Transverse colon (tissue), 4 donors: ENCODE measurements at regions not wholly inside any gene's neighbourhood (a gene's known extent, or its start where the extent isn't known, plus 50 kb on each side); places are given as distances from the start of the nearest gene placed in this dataset.
A peak's percentile ranks its signal among the peaks of the same experiment; 100 is the strongest.

ENCODE experiments used
- DNase-seq: peaks from one replicate; pipeline ENCODE4 v3.0.0-alpha.2; 2019
- H3K27ac ChIP-seq, 4 donors: fragments of 200-600 bp; sonication (generic); 2 replicates each; pipeline ENCODE4 v1.5.1; 2016 to 2018; ENCODE audit warnings: inconsistent platforms in 4 of 4
- H3K27me3 ChIP-seq: fragments of 200-600 bp; sonication (generic); 2 replicates; pipeline ENCODE4 v1.5.1; 2017; ENCODE audit warnings: inconsistent platforms
- H3K36me3 ChIP-seq, 4 donors: fragments of 200-600 bp; sonication (generic); 2 replicates each; pipeline ENCODE4 v1.5.1; 2017 to 2019; ENCODE audit warnings: inconsistent platforms in 4 of 4
- H3K4me1 ChIP-seq, 4 donors: fragments of 200-600 bp; sonication (generic); 2 replicates each; pipeline ENCODE4 v1.5.1; 2017 to 2020; ENCODE audit warnings: inconsistent platforms in 4 of 4
- H3K4me3 ChIP-seq, 4 donors: fragments of 200-600 bp; sonication (generic); 1 replicate in 1 of 4; 2 replicates in 3 of 4; pipeline versions ENCODE4 v1.5.1 to v1.6.1; 2017 to 2019; ENCODE audit warnings: inconsistent platforms in 4 of 4
- H3K9me3 ChIP-seq, 2 donors: fragments of 200-600 bp; sonication (generic); 2 replicates each; pipeline ENCODE4 v1.5.1; 2017 to 2019; ENCODE audit warnings: inconsistent platforms in 2 of 2
- EP300 ChIP-seq: sonication (generic); formaldehyde crosslinking; IDR thresholded peaks from one replicate; pipeline ENCODE4 v1.6.1; 2017; ENCODE audit warnings: antibody characterized with exemption, low read depth
- POLR2A ChIP-seq: fragments of 450-650 bp; IDR thresholded peaks from one replicate; pipeline ENCODE4 v1.6.1; 2016; ENCODE audit warnings: antibody characterized with exemption, mild to moderate bottlenecking, moderate library complexity
- POLR2AphosphoS5 ChIP-seq, 3 donors: sonication (generic); formaldehyde crosslinking; IDR thresholded peaks; one replicate each; pipeline ENCODE4 v1.6.1; 2016; ENCODE audit warnings: antibody characterized with exemption in 3 of 3
- WGBS, 2 donors: methylation state at CpG; one replicate each; pipeline ENCODE4 v1.1.5; 2018; ENCODE audit warnings: low coverage in 1 of 2; 5-methylcytosine and 5-hydroxymethylcytosine counted together
- in situ Hi-C, 4 donors: fragments of 200-750 bp; cut with MboI; loops; one replicate each; pipeline versions ENCODE4 v1.15.0 to v1.15.1; 2017; ENCODE audit warnings: low sequenced_read_pairs in 3 of 4, low pct_ligation_motif_present in 1 of 4, low pct_unique_long_range_greater_than_20kb in 1 of 4
- intact Hi-C: fragments of 100-400 bp; cut with DNase I; formaldehyde crosslinking; loops from one replicate; pipeline ENCODE4 v1.15.1; 2023; ENCODE audit warnings: low total_unique reads
- TF ChIP-seq, protein P1 (sequence below), 5 experiments: fragments of 200-600 bp in 3 of 5; fragments of 450-650 bp in 2 of 5; sonication (generic) in 3 of 5; IDR thresholded peaks; 1 replicate in 2 of 5; 2 replicates in 3 of 5; pipeline ENCODE4 v1.5.1; 2016 to 2017; ENCODE audit warnings: antibody characterized with exemption in 5 of 5, inconsistent platforms in 3 of 5, mild to moderate bottlenecking in 2 of 5, moderate library complexity in 1 of 5

DNA sequence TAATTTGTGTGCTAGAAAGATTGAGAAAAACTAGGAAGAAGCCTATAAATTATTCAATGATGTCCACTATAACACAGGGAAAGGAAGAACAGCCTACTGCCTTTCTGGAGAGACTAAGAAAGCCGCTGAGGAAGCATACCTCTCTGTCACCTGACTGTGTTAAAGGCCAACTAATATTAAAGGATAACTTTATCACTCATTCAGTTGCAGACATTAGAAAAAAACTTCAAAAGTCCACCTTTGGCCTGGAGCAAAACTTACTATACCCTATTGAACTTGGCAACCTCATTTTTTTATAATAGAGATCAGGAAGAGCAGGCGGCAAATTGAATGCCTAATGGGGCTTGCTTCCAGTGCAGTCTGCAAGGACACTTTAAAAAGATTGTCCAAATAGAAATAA, 309.5 kb upstream of the HSFY2 start:
- Histone ChIP-seq H3K27me3 (no peaks in the 10 kb centered on the region), H3K4me3 (no peak overlapping the region), H3K36me3 (no peaks in the 10 kb centered on the region), H3K9me3 (no peaks in the 10 kb centered on the region), H3K27ac (no peak overlapping the region), H3K4me1 (no peaks in the 10 kb centered on the region)
- no peak for DNase-seq
- whole genome bisulfite sequencing, 2 donors: no CpG with 5 or more reads among the region's 2 CpGs
- TF ChIP-seq, protein P1, sequence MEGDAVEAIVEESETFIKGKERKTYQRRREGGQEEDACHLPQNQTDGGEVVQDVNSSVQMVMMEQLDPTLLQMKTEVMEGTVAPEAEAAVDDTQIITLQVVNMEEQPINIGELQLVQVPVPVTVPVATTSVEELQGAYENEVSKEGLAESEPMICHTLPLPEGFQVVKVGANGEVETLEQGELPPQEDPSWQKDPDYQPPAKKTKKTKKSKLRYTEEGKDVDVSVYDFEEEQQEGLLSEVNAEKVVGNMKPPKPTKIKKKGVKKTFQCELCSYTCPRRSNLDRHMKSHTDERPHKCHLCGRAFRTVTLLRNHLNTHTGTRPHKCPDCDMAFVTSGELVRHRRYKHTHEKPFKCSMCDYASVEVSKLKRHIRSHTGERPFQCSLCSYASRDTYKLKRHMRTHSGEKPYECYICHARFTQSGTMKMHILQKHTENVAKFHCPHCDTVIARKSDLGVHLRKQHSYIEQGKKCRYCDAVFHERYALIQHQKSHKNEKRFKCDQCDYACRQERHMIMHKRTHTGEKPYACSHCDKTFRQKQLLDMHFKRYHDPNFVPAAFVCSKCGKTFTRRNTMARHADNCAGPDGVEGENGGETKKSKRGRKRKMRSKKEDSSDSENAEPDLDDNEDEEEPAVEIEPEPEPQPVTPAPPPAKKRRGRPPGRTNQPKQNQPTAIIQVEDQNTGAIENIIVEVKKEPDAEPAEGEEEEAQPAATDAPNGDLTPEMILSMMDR (IDR thresholded peaks at IDR 0.05): no peak
- in situ Hi-C loops: loop anchor here in 1 of 4 donors (25.0 kb wide), 1 partner anchor 96 kb away; no protein-coding TSS in a partner anchor
- intact Hi-C loops: no loop called here

GRCh38 chrY:19077698-19078113, 304.2 kb upstream of the HSFY2 start:
- Histone ChIP-seq H3K36me3 (no peaks in the 10 kb centered on the region), H3K4me1 (no peaks in the 10 kb centered on the region), H3K27ac (peak overlapping the region in 2 of 4 donors; percentile 92), H3K9me3 (no peaks in the 10 kb centered on the region), H3K4me3 (peak overlapping the region in 2 of 4 donors; percentile 65 to 72), H3K27me3 (no peaks in the 10 kb centered on the region)
- DNase-seq: no peak
- intact Hi-C loops (no loop called here), in situ Hi-C loops (loop anchor here in 1 of 4 donors (25.0 kb wide), 1 partner anchor 90 kb away; no protein-coding TSS in a partner anchor)
- no CpG with 5 or more reads among the region's 37 CpGs for WGBS, 2 donors
- TF ChIP-seq EP300: no peak
- TF ChIP-seq POLR2A: no peak
- TF ChIP-seq, protein P1 (IDR thresholded peaks at IDR 0.05): no peak
- TF ChIP-seq POLR2AphosphoS5 (IDR thresholded peaks at IDR 0.05): no peak

- H3K4me1 ChIP-seq: no peaks in the 10 kb centered on the region
- peak overlapping the region in 2 of 4 donors; percentile 65 to 72 for H3K4me3 ChIP-seq
- no peaks in the 10 kb centered on the region for H3K9me3 ChIP-seq
- DNase-seq: no peak
- in situ Hi-C loops (loop anchor here in 1 of 4 donors (25.0 kb wide), 1 partner anchor 90 kb away; no protein-coding TSS in a partner anchor), intact Hi-C loops (no loop called here)
- WGBS, 2 donors: no CpG with 5 or more reads among the region's 69 CpGs
- no peaks in the 10 kb centered on the region for H3K36me3 ChIP-seq
- H3K27me3 ChIP-seq: no peaks in the 10 kb centered on the region
- peak overlapping the region in 2 of 4 donors; percentile 92 for H3K27ac ChIP-seq
- TF ChIP-seq, protein P1 (IDR thresholded peaks at IDR 0.05): no peak
- peak in 1 of 3 donors; percentile 51 for TF ChIP-seq POLR2AphosphoS5 (IDR thresholded peaks at IDR 0.05)
These were observed 303.5 kb upstream of the HSFY2 start for GRCh38 chrY:19076846-19077697.

DNA sequence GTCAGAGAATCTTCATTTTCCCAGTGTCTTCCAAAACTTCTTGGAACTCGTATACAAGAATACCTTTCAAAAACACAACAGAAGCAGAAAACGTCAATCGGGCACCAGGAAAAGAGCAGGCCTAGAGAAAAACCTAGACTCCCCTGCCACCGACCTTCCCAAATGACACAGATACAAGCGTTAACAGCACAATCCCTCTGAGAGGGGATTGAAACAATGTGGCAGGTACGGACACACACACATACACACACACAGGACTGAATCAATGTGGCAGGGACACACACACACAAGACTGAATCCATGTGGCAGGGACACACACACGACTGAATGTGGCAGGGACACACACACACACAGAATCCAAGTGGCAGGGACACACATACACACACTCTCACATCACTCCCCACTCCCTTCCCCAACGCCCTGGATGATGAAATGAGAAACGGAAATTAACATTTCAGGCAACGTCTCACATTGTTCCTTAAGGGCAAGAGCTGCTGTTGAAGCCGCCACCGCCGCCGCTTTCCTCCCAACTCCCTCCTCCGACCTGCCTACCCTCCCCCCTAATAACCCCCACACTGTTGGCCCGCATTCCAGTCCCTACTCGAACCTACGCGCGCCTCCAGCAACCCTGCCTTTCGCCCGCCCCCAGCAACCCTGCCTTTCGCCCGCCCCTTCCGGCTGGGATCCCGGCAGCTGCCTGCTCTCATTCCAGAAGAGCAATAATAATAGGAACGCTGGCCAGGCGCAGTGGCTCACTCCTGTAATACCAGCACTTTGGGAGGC, 302.1 kb upstream of the HSFY2 start:
- H3K27ac ChIP-seq: peak overlapping the region in 2 of 4 donors; percentile 92
- no peaks in the 10 kb centered on the region for H3K36me3 ChIP-seq
- peak overlapping the region in 2 of 4 donors; percentile 65 to 72 for H3K4me3 ChIP-seq
- no CpG with 5 or more reads among the region's 28 CpGs for WGBS, 2 donors
- intact Hi-C loops (no loop called here), in situ Hi-C loops (loop anchor here in 1 of 4 donors (25.0 kb wide), 1 partner anchor 88 kb away; no protein-coding TSS in a partner anchor)
- no peaks in the 10 kb centered on the region for H3K9me3 ChIP-seq
- peak in 1 of 3 donors; percentile 90 for TF ChIP-seq POLR2AphosphoS5 (IDR thresholded peaks at IDR 0.05)
- no peak for TF ChIP-seq EP300
- TF ChIP-seq, protein P1 (IDR thresholded peaks at IDR 0.05): no peak
- H3K27me3 ChIP-seq: no peaks in the 10 kb centered on the region
- no peaks in the 10 kb centered on the region for H3K4me1 ChIP-seq
- no peak for DNase-seq
